Activated CD4-positive, alpha-beta memory T cell treated with anti-CD3 and anti-CD28 coated beads, Interleukin-2, amount 10 ng/mL, durations not matched to agents 7 days and 5 days (primary cell): ENCODE measurements at regions not wholly inside any gene's neighbourhood (a gene's known extent, or its start where the extent isn't known, plus 50 kb on each side); places are given as distances from the start of the nearest gene placed in this dataset.

ENCODE experiments used
- CTCF ChIA-PET: fragments of 350-600 bp; sonication (Branson Sonifier 250); formaldehyde crosslinking; loops from one replicate; lab custom pipeline; 2021; ENCODE audit warnings: antibody characterized with exemption, inconsistent platforms; lab: Charles Lee
- POLR2A ChIA-PET: fragments of 350-600 bp; sonication (Branson Sonifier 250); formaldehyde crosslinking; loops from one replicate; lab custom pipeline; 2021; ENCODE audit warnings: antibody characterized with exemption; lab: Charles Lee
- DNase-seq: peaks from one replicate; pipeline ENCODE4 v3.0.0-alpha.2; 2020
- H3K27ac Mint-ChIP-seq: one replicate; pipeline ENCODE4 v1.8.0; 2021; ENCODE audit warnings: mild to moderate bottlenecking, mixed read lengths
- H3K27me3 Mint-ChIP-seq: one replicate; pipeline ENCODE4 v1.8.0; 2021; ENCODE audit warnings: mixed read lengths
- H3K36me3 Mint-ChIP-seq: one replicate; pipeline ENCODE4 v1.8.0; 2021; ENCODE audit warnings: low read depth, mixed read lengths
- H3K4me1 Mint-ChIP-seq: one replicate; pipeline ENCODE4 v1.8.0; 2021; ENCODE audit warnings: mixed read lengths
- H3K4me3 Mint-ChIP-seq: one replicate; pipeline ENCODE4 v1.8.0; 2021; ENCODE audit warnings: mild to moderate bottlenecking, mixed read lengths
- H3K9me3 Mint-ChIP-seq: one replicate; pipeline ENCODE4 v1.8.0; 2021; ENCODE audit warnings: mixed read lengths

DNA sequence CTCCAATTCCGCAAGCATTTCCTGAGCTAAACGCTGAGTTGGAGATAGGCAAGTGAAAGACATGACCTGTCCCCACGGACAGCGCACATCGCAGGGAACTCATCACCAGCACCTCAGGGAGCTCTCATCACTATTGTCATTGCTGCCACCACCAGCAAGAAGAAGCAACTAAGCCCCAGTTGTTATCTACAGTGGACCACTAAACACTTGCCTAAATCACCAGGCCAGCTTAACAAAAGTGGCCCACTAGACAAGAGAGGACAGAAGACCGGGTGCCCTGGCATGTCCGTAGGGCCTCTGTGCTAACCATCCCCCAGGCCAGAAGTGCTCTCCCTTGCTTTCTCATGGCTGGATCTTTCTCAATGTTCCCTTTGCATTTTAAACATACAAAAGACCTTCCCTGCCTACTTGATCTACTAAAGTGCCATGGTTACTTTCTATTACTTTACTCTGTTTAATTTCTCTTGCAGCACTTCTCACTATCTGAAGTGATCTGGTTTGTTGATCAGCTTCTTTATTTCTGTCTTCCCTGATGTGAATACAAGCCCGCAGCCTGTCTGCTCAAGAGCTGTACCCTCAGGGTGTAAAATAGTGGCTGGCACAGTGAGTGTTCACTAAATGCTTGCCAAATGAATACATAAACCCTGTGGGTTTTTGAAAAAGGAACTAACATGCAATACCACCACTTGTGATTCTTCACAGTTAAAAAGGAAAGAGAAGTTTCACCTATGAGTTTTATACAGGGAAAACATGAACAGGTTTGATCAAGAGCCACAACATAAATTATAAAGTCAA is 60.9 kb upstream of the RFLNA start:
- Mint-ChIP-seq H3K27me3 (peaks cover 9% of the 10 kb centered on the region), H3K4me1 (peaks cover 2% of the 10 kb centered on the region), H3K27ac (no peak overlapping the region), H3K4me3 (no peak overlapping the region), H3K9me3 (peaks cover 4% of the 10 kb centered on the region), H3K36me3 (no peaks in the 10 kb centered on the region)
- ChIA-PET CTCF (no interaction called here), POLR2A (no interaction called here)
- no peak for DNase-seq

DNA sequence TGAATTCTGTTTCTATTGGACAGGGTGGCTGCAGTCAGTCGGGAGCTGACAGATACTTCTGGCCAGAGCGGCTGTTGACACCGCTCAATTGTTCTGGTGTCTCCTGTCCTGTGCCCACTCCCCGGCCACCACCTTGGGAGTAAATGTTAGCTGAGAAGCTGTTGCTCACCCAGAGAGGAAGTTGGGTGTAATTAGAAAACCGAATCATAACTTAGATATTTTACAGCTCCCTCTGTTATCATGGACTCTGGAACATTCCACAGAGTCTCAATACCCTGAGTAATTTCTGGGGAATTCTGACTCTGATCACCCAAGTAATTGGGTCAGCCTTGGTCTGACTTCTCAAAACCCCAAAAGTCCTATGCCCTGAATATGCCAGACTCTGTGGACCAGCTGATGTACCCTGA is 58.3 kb upstream of the RFLNA start:
- Mint-ChIP-seq H3K27me3 (peaks cover 6% of the 10 kb centered on the region), H3K4me1 (no peaks in the 10 kb centered on the region), H3K27ac (no peak overlapping the region), H3K9me3 (peaks cover 4% of the 10 kb centered on the region), H3K36me3 (no peaks in the 10 kb centered on the region), H3K4me3 (no peak overlapping the region)
- POLR2A ChIA-PET, result no interaction called here
- CTCF ChIA-PET, result no interaction called here
- no peak for DNase-seq

DNA sequence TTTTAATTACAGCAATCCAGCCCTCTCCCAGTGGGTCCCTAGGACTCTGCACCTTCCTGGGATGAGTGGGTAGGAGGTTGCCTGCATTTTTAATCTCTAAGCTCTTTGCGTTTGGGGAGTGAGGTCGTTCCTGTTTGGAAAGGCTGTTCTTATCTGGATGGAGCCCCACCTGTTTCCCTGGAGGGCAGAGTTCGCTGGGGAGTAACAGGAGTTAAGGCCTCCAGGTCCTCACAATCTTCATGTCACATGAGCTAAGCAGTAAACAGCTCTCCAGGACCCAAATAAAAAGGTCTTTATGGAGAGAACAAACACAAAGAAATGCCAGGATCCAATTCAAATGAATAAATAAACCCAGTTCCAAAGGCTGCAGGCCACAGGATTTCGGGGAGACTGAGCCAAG is 56.0 kb upstream of the RFLNA start:
- no peaks in the 10 kb centered on the region for H3K4me1 Mint-ChIP-seq
- no peaks in the 10 kb centered on the region for H3K36me3 Mint-ChIP-seq
- no peak overlapping the region for H3K27ac Mint-ChIP-seq
- DNase-seq, result no peak
- no peak overlapping the region for H3K4me3 Mint-ChIP-seq
- POLR2A ChIA-PET, result no interaction called here
- H3K9me3 Mint-ChIP-seq, result peaks cover 4% of the 10 kb centered on the region
- peaks cover 3% of the 10 kb centered on the region for H3K27me3 Mint-ChIP-seq
- CTCF ChIA-PET, result no interaction called here

DNA sequence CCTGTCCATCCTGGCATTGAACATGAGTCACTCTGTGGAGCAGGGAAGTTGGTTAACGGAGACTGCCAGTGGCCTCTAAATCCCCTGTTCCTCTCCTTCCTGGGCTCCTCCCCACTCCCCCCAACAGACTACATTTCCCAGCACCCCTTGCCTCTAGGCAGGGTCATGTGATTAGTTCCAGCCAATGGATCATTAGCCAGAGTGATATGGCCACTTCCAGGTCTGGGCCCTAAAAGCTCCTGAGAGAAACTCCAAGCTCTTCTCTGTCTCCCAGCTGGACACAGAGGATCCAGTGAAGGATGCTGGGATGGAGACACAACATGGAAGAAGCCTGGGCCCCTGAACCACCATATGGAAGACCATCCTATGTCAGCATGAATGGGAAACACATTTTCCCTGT is 54.4 kb upstream of the RFLNA start:
- no peaks in the 10 kb centered on the region for H3K36me3 Mint-ChIP-seq
- no peaks in the 10 kb centered on the region for H3K9me3 Mint-ChIP-seq
- CTCF ChIA-PET, result no interaction called here
- H3K4me1 Mint-ChIP-seq, result no peaks in the 10 kb centered on the region
- POLR2A ChIA-PET, result interaction anchor here (0.6 kb wide), 1 partner anchor 421 kb away, joined by 3 read pairs; no protein-coding TSS in a partner anchor
- H3K4me3 Mint-ChIP-seq, result no peak overlapping the region
- no peak overlapping the region for H3K27ac Mint-ChIP-seq
- DNase-seq, result no peak
- H3K27me3 Mint-ChIP-seq, result peaks cover 1% of the 10 kb centered on the region

DNA sequence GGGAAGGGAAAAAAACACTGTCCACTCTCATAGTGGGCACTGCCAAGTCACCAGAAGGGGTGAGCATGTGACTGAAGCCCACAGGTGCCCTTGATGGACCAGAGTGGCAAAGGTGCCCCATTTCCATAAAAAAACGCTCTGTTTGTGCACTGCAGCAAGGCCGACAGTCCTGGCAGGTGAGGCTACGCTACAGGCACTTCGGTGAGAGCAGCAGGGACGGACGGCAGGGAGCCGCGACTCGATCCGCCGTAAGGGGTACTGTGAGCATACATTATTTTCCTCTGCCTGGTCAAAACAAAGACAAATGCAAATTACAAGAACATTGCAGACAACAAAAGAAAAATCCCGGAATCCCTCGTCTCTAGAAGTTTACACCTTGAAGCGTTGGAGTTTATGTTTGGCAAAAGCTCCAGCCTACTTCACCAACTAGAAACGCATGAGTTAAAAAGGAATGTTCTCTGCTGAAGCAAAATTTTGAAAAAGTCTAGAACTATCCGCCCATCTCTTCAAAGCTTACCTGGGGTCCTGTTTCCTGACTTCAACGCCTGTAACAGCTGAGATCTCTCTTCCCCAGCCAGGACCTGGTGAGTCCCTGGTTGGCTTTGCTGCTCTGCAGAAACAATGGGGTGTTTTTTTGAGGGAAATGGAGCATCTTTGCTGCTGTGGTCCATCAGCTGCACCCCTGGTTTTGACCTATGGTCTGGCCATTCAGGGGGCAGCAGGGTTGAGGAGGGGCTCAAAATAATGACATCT is 52.9 kb upstream of the RFLNA start:
- Mint-ChIP-seq H3K9me3 (peaks cover 2% of the 10 kb centered on the region), H3K4me3 (no peak overlapping the region), H3K36me3 (no peaks in the 10 kb centered on the region), H3K27me3 (peaks cover 1% of the 10 kb centered on the region), H3K27ac (no peak overlapping the region), H3K4me1 (no peaks in the 10 kb centered on the region)
- CTCF ChIA-PET, result no interaction called here
- no peak for DNase-seq
- POLR2A ChIA-PET, result no interaction called here

DNA sequence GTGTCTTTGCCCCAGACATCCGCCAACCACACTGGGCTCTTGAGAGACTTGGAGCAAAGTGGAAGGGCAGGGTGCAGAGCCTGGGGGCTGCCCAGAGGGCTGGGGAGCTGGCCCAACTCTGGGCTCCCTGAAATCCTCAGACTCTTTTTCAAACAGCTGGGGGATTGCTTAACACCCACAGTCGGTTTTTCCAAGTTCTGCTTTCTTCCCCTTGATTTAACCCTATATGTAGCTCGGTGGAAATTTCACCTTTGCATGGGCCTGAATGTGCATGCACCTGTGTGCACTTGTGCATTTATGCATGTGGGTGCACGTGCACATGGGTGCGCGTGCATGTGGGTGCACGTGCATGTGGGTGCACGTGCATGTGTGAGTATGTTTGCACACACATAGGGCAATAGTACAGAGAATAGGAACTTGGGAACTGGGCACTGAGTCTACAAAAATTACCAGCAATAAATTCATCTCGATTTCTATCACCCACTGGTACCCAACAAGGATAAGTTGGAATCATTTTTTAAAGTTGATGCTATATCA is 52.3 kb upstream of the RFLNA start:
- H3K4me1 Mint-ChIP-seq, result no peaks in the 10 kb centered on the region
- peaks cover 4% of the 10 kb centered on the region for H3K27me3 Mint-ChIP-seq
- ChIA-PET POLR2A (no interaction called here), CTCF (no interaction called here)
- no peaks in the 10 kb centered on the region for H3K36me3 Mint-ChIP-seq
- no peak for DNase-seq
- no peak overlapping the region for H3K27ac Mint-ChIP-seq
- H3K4me3 Mint-ChIP-seq, result no peak overlapping the region
- H3K9me3 Mint-ChIP-seq, result peaks cover 4% of the 10 kb centered on the region

DNA sequence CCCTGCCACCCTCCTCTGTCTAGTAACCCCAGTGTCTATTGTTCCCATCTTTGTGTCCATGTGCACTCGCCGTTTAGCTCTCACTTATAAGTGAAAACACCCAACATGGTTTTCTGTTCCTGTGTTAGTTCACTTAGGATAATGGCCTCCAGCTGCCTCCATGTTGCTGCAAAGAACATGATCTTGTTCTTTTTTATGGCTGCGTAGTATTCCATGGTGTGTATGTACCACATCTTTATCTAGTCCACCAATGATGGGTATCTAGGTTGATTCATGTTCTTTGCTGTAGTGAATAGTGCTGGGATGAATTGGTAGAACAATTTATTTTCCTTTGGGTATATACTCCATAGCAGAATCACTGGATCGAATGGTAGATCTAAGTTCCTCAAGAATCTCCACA is 51.0 kb upstream of the RFLNA start:
- no peak for DNase-seq
- no peak overlapping the region for H3K27ac Mint-ChIP-seq
- H3K27me3 Mint-ChIP-seq, result peaks cover 6% of the 10 kb centered on the region
- no peaks in the 10 kb centered on the region for H3K4me1 Mint-ChIP-seq
- no peak overlapping the region for H3K4me3 Mint-ChIP-seq
- ChIA-PET POLR2A (no interaction called here), CTCF (no interaction called here)
- no peaks in the 10 kb centered on the region for H3K36me3 Mint-ChIP-seq
- peaks cover 4% of the 10 kb centered on the region for H3K9me3 Mint-ChIP-seq
